HG02588 (cell line): ENCODE measurements at regions not wholly inside any gene's neighbourhood (a gene's known extent, or its start where the extent isn't known, plus 50 kb on each side); places are given as distances from the start of the nearest gene placed in this dataset.

ENCODE experiments used
- ATAC-seq: cut with Tn5 transposase; IDR thresholded peaks from one replicate; pipeline ENCODE4 v1.9.1; 2021; ENCODE audit warnings: mild to moderate bottlenecking, moderate library complexity; ENCODE audit not compliant: unreplicated experiment

DNA sequence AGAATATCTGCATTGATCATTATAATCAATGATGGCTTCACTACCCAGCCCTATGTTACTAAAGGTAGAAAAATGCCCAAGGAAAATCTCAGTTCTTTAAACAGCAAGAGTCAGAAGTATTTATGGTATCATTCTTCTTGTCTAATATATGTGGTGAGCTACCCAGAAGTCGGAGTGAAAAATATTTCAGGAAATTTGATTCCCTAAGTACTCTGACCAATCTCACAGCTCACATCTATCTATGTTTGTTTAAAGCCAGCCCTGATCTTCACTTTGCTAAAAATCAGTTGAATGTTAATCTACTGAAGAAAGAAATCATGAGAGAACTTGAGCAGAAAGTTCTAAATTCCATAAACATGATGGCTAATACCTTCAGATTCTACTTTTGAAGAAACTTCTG is 522.9 kb upstream of the SLIT2 start:
- ATAC-seq: no peak

DNA sequence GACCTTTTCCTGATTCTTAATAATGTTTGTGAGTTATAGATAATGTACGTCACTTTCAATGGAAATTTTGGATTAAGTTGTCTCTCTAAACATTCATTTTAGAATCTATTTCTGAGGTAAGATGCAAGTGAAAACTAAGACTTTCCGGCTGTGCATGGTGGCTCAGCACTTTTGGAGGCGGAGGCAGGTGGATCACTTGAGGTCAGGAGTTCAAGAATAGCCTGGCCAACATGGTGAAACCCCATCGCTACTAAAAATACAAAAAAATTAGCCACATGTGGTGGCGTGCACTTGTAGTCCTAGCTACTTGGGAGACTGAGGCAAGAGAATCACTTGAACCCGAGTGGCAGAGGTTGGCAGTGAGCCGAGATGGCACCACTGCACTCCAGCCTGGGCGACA is 524.6 kb upstream of the SLIT2 start:
- no peak for ATAC-seq

DNA sequence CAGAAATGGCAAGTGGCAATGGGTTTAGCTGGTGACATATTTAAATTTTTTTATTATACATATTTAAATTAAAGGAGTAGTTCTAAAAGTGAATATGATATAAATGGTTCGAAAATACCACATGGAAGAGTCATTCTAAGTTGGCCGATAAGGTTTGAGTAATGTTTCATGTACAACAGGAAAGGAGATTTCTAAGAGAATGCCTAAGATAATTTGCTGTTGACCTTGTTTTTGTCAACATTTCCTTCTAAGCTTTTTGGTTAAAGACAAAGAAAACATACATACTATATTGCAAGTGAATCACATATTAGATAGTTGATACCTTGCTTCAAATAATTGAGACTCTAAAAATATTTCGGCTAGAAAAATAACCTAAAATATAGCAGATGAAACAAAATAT is 526.6 kb upstream of the SLIT2 start:
- ATAC-seq: no peak

DNA sequence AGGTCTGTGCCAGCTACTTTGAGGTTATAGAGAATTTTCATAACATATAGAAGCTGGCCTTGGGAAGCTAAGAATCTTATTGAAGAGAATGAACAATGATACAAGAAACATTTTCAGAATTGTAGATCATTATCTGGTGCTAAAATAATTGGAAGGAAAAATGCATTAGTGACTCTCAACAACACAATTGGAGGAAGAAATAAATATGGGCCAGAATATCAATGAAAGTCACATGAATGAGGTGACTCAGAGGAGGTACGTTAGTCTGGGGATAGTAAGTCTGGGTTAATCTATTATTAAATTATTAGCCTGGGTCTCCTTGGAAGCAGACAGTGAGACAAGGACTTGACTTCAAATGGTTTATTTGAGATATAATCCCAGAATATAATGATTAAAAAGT is 529.3 kb upstream of the SLIT2 start:
- no peak for ATAC-seq

DNA sequence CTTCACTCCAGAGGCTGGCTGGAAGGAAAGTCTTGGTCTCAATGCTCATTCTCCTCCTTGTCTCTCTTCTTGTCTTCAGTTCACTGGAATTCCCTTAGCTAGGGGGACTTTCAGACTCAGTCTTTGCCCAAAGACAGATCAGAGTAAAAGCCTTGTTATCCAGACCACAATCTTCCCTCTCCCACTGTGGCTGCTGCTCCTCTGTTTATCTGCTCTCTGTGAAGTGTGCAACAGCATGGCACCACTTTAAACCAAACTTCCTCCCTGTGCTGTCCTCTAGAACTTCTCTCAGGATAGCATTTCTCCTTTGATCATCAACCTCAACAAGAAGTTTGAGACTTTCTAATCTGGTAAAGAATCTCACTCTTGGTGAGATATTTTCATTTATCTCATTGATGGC is 530.1 kb upstream of the SLIT2 start:
- no peak for ATAC-seq

DNA sequence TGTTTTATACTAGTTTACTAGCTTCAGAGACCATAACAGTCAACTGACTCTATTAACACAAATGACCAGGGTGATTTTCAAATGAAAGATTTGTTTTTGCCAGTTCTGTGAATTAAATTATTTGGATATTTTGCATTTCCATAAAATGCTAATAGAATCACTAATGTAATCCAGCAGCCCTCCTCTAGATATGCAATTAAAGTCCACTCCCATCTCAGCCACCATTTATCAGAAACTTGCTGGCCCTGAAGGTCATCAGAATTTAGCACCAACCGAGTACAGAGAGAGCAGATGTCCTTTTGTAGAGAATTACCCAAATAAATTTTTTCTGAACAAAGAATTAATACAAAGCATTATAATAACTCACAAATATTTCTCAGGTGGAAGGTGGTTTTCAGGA is 531.1 kb upstream of the SLIT2 start:
- ATAC-seq: no peak

DNA sequence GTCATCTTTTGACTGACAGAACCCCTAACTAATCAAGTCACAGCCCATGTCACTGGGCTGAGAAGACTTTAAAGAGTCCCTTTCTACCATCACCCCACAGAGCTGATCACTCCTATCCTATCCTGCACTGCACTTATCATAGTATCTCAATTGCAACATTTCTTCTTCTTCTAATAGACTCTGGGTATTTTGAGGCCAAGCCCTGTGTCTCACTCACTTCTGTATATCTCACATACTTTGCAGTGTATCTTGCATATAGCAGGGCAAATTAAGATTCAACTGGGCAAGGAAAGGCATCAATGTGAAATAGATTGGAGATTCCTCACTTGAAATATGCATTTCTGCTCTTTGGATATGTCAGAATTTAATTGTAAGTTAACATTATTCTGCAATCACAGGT is 531.5 kb upstream of the SLIT2 start:
- no peak for ATAC-seq

DNA sequence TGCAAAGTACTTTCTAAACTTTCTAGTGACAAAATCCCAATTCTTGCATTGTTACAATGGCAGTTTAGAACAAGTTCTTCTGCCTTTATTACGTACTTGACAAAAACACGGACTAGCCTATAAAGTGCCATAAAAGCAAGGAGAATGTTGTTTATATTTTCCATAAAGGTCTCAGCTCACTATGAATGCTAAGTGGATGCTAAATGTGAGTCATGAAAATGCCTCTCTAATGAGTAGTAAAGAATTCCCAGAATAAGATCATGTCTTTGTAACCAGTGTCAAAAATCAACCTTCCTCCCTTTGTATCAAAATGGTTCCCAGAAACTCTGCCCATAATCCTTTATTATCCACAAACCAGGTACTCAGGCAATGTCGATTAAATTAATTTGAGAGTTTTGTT is 539.8 kb upstream of the SLIT2 start:
- no peak for ATAC-seq

DNA sequence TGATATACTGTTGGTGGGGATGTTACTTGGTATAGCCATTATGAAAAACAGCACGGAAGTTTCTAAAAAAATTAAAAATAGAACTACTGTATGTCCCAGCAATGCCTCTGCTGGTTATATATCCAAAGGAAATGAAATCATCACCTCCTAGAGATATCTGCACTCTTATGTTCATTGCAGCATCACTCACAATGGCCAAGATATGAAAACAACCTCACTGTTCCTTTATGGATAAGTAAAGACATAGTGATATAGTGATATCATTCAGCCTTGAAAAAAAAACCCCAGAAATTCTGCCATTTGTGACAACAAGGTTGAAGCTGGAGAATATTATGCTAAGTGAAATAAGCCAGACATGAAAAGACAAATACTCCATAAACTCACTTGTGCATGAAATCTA is 543.8 kb upstream of the SLIT2 start:
- ATAC-seq: no peak

DNA sequence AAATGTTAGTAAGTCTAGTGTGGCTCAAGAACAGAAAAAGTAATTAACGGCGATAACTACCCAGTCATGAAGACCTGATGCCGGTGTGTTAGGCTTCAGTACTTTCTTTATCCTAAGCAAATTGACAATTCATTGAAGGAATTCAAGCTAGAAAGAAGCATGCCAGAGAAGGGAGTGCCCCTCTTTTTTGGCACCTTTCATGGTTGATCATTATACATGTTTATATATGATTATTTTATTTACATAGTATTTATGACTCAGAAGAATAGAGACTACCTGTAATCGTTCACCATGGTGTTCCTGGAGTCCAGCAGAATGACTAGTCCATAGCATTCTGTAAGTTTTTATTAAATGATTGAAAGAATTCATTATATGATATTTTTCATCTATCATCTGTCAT is 548.3 kb upstream of the SLIT2 start:
- no peak for ATAC-seq

DNA sequence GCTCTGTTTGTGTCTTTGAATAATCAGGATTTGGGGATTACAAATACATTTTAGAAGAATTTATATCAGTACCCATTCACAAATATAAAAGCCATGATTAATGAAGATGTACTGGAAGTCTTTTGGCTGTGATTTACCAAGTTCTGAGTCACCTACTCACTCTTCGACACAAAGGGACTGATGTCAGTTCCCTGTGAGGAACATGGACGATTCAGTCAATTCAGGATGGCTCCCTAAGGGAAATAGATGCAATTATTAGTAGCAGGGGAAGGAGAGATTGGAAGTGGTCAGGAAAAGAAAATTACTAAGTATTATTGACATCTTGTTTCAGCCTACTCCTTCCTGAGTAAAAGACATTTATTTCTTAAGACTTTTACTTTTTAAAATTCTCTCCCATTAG is 550.7 kb upstream of the SLIT2 start:
- no peak for ATAC-seq

DNA sequence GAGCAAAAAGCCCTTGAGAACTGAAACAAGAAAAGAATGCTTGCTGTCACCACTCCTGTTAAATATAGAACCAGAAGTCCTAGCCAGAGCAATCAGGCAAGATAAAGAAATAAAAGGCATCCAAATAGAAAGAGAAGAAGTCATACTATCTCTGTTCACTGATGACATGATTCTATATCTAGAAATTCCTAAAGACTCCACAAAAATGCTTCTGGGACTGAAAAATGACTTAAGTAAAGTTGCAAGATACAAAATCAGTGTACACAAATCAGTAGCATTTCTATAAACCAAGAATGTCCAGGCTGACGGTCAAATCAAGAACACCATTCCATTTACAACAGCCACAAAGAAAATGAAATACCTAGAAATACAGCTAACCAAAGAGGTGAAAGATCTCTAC is 552.7 kb upstream of the SLIT2 start:
- no peak for ATAC-seq

DNA sequence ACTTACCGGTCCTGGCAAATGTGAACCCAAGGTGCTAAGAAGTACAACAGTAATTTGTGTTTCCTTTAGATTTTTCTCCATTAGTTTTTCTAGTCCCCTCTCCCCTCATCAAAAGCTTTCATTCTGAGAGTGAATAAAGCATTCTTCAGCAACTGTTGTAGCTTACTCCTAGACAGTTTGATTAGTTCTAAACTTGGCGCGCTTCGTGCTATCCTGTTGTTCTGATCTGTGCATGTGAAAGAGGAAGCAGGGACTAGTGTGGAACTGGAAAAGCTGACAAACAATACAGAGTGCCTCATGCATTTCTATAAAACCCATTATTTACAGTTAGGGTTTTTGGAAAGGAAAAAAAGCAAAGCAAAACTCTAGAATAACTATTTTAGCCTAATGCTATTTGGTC is 556.9 kb upstream of the SLIT2 start:
- ATAC-seq: no peak

DNA sequence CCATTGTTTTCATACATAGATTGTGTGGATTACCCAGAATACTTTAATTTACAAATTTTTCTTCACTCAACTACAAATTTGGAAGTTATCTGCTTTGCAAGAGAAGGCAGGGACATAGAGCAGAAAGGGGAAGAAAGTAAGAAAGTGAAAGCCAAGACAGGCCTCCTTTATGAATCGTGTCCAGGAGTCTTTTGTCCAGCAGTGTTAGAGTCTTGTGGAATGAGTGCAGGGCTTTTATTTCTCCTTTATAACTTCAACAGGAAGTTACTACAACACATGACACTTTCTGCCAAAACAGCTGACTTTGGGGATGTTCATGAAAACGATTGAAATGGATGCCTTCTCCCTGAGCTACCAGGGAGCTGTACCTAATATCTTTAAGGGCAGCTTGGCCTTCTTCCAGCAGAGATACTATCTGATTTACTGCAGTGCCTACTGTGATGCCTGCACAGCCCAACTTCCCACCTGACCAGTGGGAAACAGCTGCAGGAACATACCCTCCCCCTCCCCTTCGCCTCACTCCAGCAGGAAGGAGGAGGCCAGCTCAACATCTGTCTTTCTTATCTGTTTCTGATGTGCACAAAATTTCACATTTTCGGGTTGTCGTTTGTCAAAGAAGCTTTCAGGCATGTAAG is 557.7 kb upstream of the SLIT2 start:
- no peak for ATAC-seq

DNA sequence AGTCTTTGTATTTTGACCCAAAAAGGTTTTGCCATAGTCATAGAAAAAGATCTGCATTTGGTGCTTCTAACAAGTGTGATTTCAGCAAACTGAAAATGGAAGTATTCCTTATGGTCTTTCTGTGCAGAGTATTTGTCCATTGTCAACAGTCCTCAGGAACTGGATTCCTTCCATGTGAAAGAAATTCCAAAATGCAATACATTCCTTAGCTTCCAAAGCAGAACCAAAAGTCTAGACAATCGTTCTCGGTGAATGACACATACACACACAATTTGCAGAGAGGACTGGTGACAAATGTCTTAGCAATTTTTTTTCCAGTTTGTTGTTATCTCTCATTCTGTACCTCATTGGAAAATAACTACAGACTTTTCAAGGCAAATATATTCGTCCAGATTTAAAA is 562.2 kb upstream of the SLIT2 start:
- no peak for ATAC-seq

DNA sequence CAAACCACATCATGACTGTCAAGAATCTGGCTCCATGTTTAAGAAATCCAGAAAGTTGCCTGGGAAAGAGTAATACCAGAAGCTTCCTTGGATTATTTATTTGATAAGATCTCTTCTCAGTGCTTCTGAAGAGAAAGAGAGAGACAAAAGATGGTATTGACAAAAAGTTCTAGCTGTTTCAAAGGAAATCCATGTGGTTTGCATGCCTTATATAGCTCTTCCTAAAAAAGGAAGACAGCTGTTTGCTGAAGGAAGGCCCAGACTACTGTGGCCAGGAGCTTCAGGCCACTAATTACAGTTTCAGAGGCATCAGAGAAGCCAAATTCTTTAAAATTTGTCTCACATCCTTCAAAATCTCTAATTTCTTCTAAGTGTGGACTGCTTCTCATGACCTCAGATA is 565.2 kb upstream of the SLIT2 start:
- no peak for ATAC-seq

DNA sequence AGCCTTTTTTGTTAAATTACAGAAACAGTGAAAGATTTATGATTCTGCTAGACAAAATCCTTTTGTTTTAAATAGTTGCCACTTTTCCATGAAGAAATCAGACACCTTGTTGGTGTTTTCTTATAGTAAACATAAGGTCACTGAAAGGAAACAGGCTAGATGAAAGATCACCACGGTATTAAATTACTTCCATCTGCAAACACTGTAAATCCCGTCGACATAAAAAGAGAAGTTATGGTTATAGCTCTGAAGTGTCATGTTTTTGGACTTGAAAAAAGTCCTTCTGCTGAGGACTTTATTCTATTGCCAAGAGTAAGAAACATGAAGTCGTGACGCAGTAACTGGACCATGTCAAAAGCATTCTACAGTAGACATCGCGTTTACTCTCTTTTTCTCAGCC is 567.6 kb upstream of the SLIT2 start:
- ATAC-seq: no peak

DNA sequence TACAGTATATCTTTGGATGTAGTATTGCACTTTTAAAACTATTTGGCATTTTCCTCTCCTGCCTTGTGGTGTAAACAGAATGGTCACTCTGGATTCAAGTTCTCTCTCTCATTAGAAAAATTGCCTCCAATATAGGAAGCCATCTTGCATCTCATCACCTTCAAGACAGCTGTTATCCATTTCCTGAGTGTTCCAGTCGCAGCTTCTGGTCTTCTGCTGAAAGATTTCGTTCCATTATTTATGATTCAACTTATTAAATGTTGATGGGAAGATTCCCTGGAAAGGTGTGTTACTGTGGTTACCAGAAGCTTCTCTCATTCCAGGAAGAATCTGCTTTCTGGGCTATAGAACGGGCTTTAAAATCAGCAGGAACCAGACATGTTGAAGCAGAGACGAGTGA is 568.3 kb upstream of the SLIT2 start:
- no peak for ATAC-seq

DNA sequence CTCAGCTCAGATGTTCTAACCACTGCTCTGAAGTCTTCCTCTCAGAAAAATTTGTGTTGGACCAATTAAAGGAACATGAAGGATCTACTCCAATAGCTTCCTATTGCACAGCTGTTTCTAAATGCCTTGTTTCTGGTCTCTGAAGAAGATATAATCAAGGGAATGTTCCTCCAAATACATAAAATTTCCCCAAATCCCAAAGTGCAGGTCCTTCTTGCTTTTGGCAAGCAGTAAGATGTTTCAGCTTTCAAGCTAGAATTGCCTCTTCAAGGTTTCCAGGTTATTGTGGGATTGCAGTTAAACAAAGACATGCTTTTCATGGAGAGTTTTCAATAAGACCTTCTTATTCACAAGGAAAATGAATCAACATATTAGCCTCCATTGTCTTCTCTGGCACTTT is 574.5 kb upstream of the SLIT2 start:
- no peak for ATAC-seq

DNA sequence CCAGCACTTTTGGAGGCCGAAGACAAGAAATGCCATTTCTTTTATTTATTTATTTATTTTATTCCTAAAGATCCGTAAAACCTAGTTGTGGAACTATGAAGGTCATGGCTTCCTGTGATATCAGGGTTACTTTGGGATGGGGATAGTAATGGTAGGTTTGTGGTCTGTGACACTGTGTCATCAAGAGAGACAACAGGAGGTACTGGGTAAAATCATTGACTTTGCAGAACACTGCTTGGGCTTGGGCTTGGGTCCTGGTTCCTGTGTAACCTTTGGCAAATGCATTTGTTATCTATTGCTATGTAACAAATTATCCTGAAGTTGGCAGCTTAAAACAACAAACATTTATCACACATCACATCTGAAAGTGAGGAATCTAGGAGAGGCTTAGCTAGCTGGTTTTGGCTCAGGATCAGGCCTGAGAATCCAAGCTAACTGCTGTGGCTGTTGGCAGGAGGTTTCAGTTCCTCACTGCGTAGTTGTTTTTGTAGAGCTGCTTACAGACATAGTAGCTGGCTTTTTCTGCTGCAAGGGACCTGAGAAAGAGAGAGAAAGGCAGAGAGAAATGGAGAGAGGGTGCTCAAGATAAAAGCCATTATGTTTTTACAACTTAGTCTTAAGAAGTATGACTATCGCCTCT is 576.4 kb upstream of the SLIT2 start:
- ATAC-seq: no peak

DNA sequence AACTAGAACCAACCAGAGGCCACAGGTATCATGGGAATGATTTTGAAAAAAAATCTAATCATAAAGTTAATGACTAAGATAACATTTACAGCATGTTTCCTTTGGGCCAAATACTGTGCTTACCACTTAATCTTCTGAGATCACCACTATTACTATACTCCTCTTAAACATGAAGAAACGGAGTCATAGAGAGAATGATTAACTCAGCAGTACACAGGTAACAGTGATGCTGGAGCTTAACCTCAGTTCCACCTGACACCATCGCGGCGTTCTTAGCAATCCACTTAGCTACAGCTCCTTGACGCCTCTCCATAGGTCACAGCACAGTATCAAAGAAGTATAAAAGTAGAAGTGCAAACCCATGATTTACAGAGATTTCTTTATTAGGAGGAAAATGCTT is 592.6 kb upstream of the SLIT2 start:
- no peak for ATAC-seq

DNA sequence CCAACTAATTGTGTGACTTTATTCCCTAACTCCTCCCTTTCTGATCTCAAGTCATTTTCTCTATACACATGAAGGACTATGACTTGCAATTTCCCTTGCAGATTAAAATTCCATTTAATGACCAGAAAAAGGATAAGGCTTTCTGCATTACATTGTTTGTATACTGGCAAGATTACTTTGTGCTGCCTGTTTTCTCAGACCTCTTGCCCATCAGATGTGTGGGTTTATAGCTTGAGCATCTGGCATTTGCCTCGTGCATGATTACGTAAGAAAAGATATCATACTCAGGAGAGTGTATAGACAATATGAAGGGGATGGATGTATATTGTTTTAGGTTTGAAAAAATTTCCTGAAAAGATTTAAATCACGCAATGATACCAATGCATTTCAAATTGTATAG is 593.8 kb upstream of the SLIT2 start:
- ATAC-seq: no peak

DNA sequence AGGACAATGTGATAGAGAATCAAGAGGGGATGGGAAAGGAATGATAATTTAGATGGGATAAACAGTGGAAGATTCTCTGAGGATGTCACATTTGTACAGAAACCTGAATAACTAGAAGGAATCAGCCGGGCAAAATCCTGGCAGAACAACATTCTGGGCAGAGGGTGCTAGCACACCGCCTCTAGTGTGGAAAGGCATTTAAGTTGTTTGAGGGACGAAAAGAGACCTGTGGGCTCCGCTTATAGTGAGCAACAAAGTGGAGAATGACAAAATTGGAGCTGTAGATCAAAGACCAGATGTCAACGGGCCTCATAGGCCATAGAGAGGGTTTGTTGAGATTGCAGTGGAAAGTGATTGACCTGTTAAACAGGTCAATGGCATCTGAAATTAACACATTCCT is 596.0 kb upstream of the SLIT2 start:
- no peak for ATAC-seq
